Esophagus mucosa (tissue), 1 donor: ENCODE measurements at regions not wholly inside any gene's neighbourhood (a gene's known extent, or its start where the extent isn't known, plus 50 kb on each side); places are given as distances from the start of the nearest gene placed in this dataset.
"Not testable (repeated sequence)": the region's sequence is repeated elsewhere in the genome, so short reads cannot be mapped to it uniquely, and the experiment has no call there.

Experiments used
- ATAC-seq: fragments of 200-7000 bp; cut with Tn5 transposase; one replicate; pipeline ENCODE4 v1.9.1; 2020
- donor health status: DM: yes; HTN: yes; CAD: no.

DNA sequence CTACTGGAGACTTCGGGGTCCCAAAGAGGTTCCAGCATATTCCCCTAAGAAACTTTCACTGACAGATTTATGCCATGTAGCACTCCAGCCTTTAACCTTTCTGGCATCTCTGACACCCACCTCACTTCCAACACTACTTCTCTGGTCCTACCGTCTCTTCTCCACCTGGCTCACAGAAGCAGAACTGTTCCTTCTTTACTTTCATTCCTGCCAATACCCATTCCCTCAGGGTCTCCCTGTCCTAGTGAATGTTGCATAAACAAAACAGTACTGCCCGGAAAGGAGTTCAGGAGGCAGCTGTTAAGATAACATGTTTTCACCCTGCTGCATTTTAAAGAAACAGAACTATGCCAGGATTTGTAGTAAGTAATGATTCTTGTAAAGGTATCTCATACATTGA lies 136.0 kb upstream of the MIR17HG start:
- ATAC-seq, result no peak

GRCh38 chr13:91212231-91212630 lies 135.3 kb upstream of the MIR17HG start:
- ATAC-seq, result no peak

DNA sequence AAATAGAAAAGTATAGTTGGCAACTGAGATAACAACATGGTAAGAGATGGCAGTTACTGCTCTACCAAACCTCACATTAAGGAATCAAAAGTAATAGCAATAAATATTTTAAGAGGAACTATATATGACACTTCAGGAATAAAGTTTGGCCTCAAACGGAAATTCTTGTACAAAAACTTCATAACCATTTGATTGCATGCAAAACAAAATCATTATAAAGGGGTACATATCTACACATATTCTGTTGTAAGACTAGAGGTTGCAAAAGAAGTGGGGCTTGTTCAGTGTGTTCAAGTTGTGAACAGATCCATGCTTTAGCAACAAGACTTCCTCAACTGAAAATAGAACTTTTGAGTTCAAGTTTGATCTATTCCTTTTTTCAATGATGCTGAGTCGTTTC lies 133.5 kb upstream of the MIR17HG start:
- no peak for ATAC-seq

GRCh38 chr13:91216928-91217700 lies 130.4 kb upstream of the MIR17HG start:
- ATAC-seq, result no peak

DNA sequence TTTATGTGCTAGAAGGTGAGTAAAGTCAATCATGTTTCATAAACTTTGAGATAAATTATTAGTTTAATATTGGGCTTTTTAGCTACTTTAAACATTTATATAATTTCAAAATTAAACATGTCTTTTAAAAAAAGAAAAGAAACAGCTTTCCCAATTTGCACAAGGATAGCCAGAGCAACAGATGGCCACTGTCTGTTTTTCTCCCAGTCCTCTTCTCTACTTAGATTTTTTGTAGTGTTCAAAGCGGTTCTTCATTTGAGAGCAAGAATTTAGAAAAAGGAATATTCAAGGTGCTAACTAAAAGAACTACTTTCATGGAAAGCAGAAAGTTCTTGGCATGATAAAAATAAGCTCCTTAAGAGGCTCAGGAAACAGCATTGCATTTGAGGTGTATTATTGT lies 128.3 kb upstream of the MIR17HG start:
- no peak for ATAC-seq

- no peak for ATAC-seq
Measured at GRCh38 chr13:91220872-91221271, 126.6 kb upstream of the MIR17HG start.

DNA sequence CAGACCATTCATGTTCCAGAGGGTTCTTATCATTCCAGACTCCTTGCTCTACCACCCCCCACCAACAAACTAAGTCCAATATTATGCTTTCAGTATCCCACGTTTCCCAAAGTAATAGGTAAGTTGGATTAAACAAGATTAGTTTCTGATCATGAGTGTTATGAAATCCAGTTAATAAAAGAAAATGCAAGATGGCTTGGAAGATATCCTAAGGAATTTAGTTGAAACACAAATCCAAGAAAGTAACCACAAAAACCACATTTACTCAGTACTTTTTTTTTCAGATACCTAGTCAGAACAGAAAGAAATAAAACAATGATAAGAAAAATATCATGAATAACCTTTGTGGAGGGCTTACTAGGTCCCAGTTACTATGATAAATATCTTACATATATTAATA lies 119.4 kb upstream of the MIR17HG start:
- no peak for ATAC-seq

DNA sequence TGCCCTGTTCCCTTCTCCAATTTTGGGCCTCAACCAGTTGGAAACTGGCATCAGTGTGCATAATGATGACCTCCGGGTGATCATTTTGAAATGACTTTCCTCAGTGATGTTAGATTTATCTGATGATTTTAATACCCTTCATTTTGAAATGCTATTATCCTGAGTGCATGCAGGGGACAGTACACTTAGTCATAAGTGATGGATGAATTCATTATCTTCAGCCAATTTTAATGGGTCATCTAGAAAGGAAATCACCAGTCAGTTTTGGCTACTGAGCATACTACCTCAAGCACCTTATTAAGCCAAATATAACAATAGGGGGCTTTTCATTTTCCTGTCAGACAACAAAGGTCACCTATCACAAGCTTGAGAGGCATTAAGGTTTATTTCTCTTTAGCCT lies 118.5 kb upstream of the MIR17HG start:
- ATAC-seq, result no peak

GRCh38 chr13:91232716-91233115 lies 114.8 kb upstream of the MIR17HG start:
- ATAC-seq, result no peak

GRCh38 chr13:91233291-91233690 lies 114.2 kb upstream of the MIR17HG start:
- ATAC-seq, result no peak

- ATAC-seq, result no peak
Measured at GRCh38 chr13:91236182-91236581, 111.3 kb upstream of the MIR17HG start.

DNA sequence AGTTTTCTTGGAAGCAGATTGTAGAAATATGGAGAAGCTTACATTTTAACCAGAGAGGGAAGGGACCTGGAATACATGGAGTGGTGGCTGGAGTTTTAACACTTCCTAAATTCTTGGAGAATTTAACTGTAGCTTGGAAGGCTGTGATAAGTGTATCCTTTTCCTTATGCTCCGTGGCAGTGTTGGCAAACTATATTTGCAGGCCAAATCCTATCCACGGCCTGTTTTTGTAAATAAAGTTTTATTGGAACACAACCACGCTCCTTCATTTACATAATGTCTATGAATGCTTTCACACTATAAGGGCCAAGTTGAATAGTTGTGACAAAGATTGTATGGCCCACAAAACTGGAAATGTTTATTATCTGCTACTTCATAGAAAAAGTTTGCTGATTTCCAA lies 110.6 kb upstream of the MIR17HG start:
- no peak for ATAC-seq

GRCh38 chr13:91238036-91238435 lies 109.5 kb upstream of the MIR17HG start:
- no peak for ATAC-seq

DNA sequence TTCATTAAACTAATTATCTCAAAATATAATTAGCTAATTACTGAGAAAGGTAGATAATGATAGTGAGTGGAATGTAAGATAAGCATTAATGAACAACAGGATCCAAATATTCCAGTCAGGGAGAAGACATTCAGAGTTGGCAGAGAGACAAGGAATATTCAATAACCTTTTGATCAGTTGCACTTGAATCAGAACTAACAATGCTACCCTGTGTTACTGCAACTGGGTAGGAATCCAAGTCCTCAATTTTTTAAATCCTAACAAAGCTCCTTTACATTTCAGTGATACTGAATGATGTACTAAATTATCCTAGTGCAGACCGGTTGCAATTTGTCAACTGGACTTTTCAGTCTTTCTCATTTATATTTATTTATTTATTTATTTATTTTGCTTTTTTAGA lies 107.1 kb upstream of the MIR17HG start:
- ATAC-seq, result no peak

DNA sequence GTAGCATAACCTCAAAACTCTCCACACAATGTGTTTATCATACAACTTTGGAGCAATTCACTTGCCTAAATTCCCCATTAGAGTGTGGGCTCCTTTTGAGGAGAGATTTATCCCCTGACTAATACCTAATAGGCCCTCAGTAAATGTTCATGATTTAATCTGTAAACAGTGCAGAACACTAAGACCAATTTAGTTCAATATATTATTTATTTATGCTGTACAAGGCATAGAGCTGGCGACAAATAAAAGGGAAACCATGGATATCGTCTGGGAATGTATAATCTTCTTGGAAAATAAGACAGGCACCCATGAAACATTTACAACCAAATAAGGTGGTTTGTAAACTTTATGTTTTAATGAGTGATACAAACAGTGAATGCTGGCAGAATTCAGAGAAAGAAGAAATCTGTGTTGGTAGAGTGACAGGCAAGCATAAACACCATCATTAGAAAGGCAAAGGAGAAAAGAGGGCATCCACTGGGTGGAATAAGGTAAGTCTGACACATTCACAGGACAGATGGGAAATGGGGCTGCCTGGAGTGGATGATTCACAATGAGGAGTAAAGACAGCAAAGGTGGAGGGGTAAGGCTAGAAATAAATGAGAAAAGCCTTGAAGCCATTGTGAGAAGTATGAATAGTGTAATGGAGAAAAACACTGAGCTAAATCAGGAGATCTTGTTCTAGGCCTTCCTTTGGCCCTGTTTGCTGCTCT lies 106.1 kb upstream of the MIR17HG start:
- no peak for ATAC-seq

- ATAC-seq, result no peak
Measured at GRCh38 chr13:91242652-91243051, 104.8 kb upstream of the MIR17HG start.

DNA sequence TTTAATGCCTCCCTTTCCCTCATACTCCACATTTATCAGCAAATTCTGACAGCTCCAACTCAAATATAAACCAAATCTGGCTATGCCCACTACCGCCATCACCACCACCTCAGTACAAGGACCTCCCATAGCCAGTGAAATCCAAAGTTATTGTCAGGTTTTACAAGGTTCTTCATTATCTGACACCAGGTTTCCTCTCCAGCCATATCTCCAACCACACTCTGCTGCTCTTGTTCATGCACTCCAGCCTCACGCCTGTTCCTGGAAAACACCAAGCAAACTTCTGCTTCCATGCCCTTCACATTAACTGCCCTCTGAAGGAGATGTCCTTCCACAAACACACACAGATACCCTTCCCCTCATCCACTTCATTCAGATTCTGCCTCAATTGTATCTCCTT lies 102.2 kb upstream of the MIR17HG start:
- ATAC-seq, result no peak

- no peak for ATAC-seq
Measured at GRCh38 chr13:91247768-91248167, 99.7 kb upstream of the MIR17HG start.

DNA sequence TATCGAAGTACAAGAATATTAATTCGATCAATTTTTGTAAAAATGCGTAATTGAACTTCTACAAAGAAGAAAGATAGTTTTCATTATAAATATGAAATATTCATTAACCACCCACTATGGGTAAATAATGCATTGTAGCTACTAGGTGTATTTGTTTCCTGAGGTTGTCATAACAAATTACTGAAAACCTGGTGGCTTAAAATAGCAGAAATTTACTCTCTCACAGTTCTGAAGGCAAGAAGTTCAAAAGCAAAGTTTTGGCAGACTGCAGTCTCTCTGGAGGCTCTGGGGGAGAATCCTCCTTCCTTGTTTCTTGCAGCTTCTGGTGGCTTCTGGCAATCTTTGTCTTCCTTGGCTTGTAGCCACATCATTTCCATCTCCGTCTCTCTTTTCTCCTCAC lies 99.2 kb upstream of the MIR17HG start:
- ATAC-seq, result no peak

DNA sequence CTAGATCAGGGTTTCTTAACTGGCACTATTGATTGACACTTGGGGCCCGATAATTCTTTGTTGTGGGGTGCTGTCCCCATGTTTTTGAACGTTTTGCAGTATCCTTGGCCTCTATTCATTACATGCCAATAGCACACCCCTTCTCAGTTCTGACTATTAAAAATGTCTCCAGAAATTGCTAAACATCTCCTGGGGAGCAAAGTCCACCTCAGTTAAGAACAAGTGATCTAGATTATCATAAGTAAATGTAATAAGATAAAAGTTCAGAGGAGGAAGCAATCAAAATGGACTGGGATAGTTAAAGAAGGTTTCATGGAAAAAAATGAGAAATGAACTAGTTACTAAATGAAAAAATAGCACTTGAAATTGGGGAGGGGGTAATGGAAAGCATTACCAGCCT lies 98.1 kb upstream of the MIR17HG start:
- no peak for ATAC-seq

DNA sequence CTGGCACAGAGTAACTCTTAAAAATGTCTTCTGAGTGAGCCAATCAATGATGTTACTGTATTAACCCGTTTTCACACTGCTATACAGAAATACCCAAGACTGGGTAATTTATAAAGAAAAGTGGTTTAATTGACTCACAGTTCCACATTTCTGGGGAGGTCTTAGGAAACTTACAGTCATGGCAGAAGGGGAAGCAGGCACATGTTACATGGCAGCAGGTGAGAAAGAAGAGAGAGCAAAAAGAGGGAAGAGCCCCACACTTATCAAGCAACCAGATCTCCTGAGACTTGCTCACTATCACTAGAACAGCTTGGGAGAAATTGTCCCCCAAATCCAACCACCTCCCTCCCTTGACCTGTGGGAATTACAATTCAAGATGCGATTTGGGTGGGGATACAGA lies 97.6 kb upstream of the MIR17HG start:
- no peak for ATAC-seq

DNA sequence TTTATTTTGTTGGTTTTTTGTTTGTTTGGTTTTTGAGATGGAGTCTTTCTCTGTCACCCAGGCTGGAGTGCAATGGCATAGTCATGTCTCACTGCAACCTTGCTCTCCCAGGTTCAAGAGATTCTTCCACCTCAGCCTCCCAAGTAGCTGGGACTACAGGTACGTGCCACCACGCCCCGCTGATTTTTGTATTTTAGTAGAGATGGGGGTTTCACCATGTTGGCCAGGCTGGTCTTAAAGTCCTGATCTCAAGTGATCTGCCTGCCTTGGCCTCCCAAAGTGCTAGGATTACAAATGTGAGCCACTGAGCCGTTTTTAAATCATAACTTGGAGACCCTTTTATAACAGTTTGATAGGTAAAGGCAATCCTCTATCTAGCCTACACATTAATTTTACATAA lies 95.9 kb upstream of the MIR17HG start:
- ATAC-seq, result not testable (repeated sequence)

- no peak for ATAC-seq
Measured at GRCh38 chr13:91264484-91264883, 83.0 kb upstream of the MIR17HG start.

GRCh38 chr13:91269237-91269636 lies 78.2 kb upstream of the MIR17HG start:
- ATAC-seq, result no peak

DNA sequence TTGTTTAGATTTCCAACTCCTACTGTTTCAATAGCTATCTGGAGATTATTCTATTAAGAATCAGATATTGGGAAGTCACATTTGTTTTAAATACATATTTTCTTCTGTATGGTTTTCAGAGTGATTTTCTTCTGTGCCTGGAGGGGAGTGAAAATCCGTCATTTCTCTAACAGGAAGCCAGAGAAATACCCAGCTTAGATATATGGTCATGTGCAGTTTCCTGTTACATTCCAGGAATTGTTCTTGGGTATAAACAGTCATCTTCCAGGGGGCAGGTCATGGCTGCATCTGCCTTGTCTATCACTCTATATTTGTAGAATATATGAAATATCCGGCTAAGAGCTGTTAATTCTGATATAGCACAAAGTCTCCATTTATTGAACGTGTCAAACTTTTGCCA lies 77.5 kb upstream of the MIR17HG start:
- ATAC-seq, result no peak
